NCI-H1694 (cell line): ENCODE measurements at regions not wholly inside any gene's neighbourhood (a gene's known extent, or its start where the extent isn't known, plus 50 kb on each side); places are given as distances from the start of the nearest gene placed in this dataset.
A peak's percentile ranks its signal among the peaks of the same experiment; 100 is the strongest.

Source experiments
- DNase-seq: peaks from one replicate; lab custom pipeline; 2025; lab: John Stamatoyannopoulos, UW

GRCh38 chr12:107277855-107278254 is 184.5 kb upstream of the CRY1 start:
- DNase-seq = no peak

GRCh38 chr12:107282628-107283027 is 189.3 kb upstream of the CRY1 start:
- no peak for DNase-seq

- no peak for DNase-seq
These were observed 190.3 kb upstream of the CRY1 start for GRCh38 chr12:107283652-107284051.

- DNase-seq = no peak
These were observed 191.3 kb upstream of the CRY1 start for GRCh38 chr12:107284692-107285091.

- DNase-seq = no peak
These were observed 194.4 kb upstream of the CRY1 start for GRCh38 chr12:107287436-107288413.

- DNase-seq = no peak
These were observed 195.2 kb upstream of the CRY1 start for GRCh38 chr12:107288414-107289127.

GRCh38 chr12:107291018-107291417 is 197.7 kb upstream of the CRY1 start:
- DNase-seq = no peak

GRCh38 chr12:107296681-107297089 is 203.3 kb upstream of the CRY1 start:
- DNase-seq = no peak

- DNase-seq = no peak
These were observed 209.4 kb upstream of the CRY1 start for GRCh38 chr12:107302649-107303341.

GRCh38 chr12:107304588-107305532 is 211.5 kb upstream of the CRY1 start:
- DNase-seq = no peak

GRCh38 chr12:107306141-107306659 is 212.9 kb upstream of the CRY1 start:
- DNase-seq = no peak

GRCh38 chr12:107308310-107308709 is 215.0 kb upstream of the CRY1 start:
- DNase-seq = no peak

GRCh38 chr12:107309020-107309419 is 215.7 kb upstream of the CRY1 start:
- DNase-seq = no peak

GRCh38 chr12:107310621-107311020 is 217.3 kb upstream of the CRY1 start:
- DNase-seq = no peak

- no peak for DNase-seq
These were observed 218.3 kb upstream of the CRY1 start for GRCh38 chr12:107311682-107312081.

GRCh38 chr12:107317751-107318555 is 224.6 kb upstream of the CRY1 start:
- peak; percentile 60 for DNase-seq

- DNase-seq = no peak
These were observed 225.1 kb upstream of the CRY1 start for GRCh38 chr12:107318556-107318805.

- DNase-seq = no peak
These were observed 225.6 kb upstream of the CRY1 start for GRCh38 chr12:107318806-107319532.

GRCh38 chr12:107319533-107320032 is 226.2 kb upstream of the CRY1 start:
- DNase-seq = no peak
